Lung (tissue), 11 donors: ENCODE measurements at regions not wholly inside any gene's neighbourhood (a gene's known extent, or its start where the extent isn't known, plus 50 kb on each side); places are given as distances from the start of the nearest gene placed in this dataset.

Source experiments
- ATAC-seq: fragments of 200-7000 bp; cut with Tn5 transposase; one replicate; pipeline ENCODE4 v1.9.1; 2020; ENCODE audit warnings: moderate number of reproducible peaks; ENCODE audit not compliant: insufficient read depth, low FRiP score
- DNase-seq, 3 donors: peaks; one replicate each; pipeline ENCODE4 v3.0.0-alpha.2; 2013 to 2017
- H3K27ac ChIP-seq, 2 donors: one replicate each; pipeline ENCODE4 v1.5.1; 2013; ENCODE audit warnings: mild to moderate bottlenecking in 2 of 2, moderate library complexity in 2 of 2, control low read depth in 1 of 2, inconsistent platforms in 1 of 2, low read depth in 1 of 2, low read length in 1 of 2
- H3K27me3 ChIP-seq, 3 donors: one replicate each; pipeline ENCODE4 v1.5.1; 2013; ENCODE audit warnings: low read length in 2 of 3; ENCODE audit not compliant: control insufficient read depth in 3 of 3, insufficient read depth in 3 of 3
- H3K36me3 ChIP-seq, 4 donors: one replicate each; pipeline ENCODE4 v1.5.1; 2013; ENCODE audit warnings: low read length in 4 of 4, mild to moderate bottlenecking in 1 of 4, moderate library complexity in 1 of 4; ENCODE audit not compliant: control insufficient read depth in 4 of 4, insufficient read depth in 4 of 4
- H3K4me1 ChIP-seq, 5 donors: one replicate each; pipeline ENCODE4 v1.5.1; 2013; ENCODE audit warnings: low read length in 5 of 5, mild to moderate bottlenecking in 2 of 5, moderate library complexity in 1 of 5; ENCODE audit not compliant: control insufficient read depth in 5 of 5, insufficient read depth in 5 of 5
- H3K4me3 ChIP-seq: one replicate; pipeline ENCODE4 v1.5.1; 2013; ENCODE audit warnings: mild to moderate bottlenecking, control low read depth, moderate library complexity
- H3K9ac ChIP-seq, 2 donors: one replicate each; pipeline ENCODE4 v1.5.1; 2013; ENCODE audit warnings: low read length in 2 of 2, control low read depth in 1 of 2; ENCODE audit not compliant: insufficient read depth in 1 of 2
- H3K9me3 ChIP-seq, 4 donors: one replicate each; pipeline ENCODE4 v1.5.1; 2013; ENCODE audit warnings: low read length in 3 of 4, mild to moderate bottlenecking in 1 of 4, moderate library complexity in 1 of 4; ENCODE audit not compliant: control insufficient read depth in 4 of 4, insufficient read depth in 3 of 4
- whole genome bisulfite sequencing, 2 donors: extraction: QIAGEN DNeasy Blood & Tissue Kit; methylation state at CpG; one replicate each; pipeline ENCODE4 v1.1.7; 2013; 5-methylcytosine and 5-hydroxymethylcytosine counted together
- TF ChIP-seq, protein P1 (sequence below): IDR thresholded peaks from 2 replicates; pipeline ENCODE4 v1.5.1; 2012; ENCODE audit warnings: mild to moderate bottlenecking; ENCODE audit errors: control extremely low read depth, extremely low read depth
- donor health status: control.
- donor health status: control.
- donor health status: Bipolar disorder and iron deficiency.
- donor health status: healthy.
- donor health status: DM: yes; HTN: yes; CAD: no.

DNA sequence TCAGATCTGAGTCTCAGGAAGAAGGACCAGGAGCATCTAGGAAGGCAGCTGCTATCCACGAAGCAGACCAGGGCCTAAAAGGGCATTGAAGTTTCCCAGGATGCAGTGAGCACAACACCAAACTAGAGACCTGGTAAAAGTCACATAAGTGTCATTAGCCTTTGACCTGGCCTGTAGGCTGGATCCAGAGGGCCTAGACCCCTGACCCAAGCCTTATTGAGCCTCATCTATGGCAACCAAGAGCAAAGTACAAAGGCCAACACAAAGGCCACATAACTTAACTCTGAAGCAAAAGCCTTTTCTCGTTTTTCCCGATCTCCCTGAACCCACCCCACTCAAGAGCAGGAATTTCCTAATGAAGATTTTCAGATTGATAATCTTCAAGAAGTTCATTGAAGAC, 127.3 kb upstream of the SRD5A2 start:
- no peak overlapping the region for H3K27ac ChIP-seq

DNA sequence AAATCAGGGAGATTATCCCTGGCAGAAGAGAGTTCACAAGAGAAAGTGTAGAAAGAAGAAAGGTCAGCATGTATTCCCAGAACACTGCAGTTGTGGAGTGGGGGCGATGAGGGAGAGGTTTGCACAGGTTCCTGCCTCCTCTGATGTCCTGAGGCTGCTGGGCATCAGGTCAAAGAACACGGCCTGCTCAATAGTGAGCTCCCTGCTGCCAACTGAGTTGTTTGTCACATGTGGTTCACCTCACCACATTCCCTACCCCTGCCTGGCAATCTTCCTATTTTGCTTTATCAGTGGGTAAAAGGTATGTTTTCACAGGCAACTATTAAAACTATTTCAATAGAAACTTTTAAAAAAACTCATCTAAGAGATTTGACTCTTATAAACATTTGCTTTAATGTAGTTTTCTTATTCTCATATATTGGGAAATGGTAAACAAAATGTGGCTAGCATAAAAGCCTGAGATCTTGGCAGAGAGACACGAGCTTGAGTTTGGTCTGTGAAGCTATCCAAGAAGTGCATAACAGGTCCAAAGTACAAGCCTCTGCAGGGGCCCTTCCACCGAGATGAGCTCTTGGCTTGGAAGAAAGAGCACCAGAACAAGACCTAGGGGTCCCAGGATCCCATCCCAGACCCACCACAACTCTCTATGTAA, 123.9 kb upstream of the SRD5A2 start:
- ATAC-seq = no peak
- Histone ChIP-seq H3K4me3 (no peak overlapping the region), H3K9me3 (peaks cover 0 to 3% (median 2%) of the 10 kb centered on the region in 4 donors), H3K4me1 (no peaks in the 10 kb centered on the region), H3K27ac (no peak overlapping the region), H3K27me3 (no peaks in the 10 kb centered on the region), H3K9ac (no peak overlapping the region), H3K36me3 (no peaks in the 10 kb centered on the region)
- DNase-seq = no peak
- whole genome bisulfite sequencing, 2 donors = 49 to 62% methylated on average over 4 of the region's 4 CpGs
- TF ChIP-seq, protein P1, sequence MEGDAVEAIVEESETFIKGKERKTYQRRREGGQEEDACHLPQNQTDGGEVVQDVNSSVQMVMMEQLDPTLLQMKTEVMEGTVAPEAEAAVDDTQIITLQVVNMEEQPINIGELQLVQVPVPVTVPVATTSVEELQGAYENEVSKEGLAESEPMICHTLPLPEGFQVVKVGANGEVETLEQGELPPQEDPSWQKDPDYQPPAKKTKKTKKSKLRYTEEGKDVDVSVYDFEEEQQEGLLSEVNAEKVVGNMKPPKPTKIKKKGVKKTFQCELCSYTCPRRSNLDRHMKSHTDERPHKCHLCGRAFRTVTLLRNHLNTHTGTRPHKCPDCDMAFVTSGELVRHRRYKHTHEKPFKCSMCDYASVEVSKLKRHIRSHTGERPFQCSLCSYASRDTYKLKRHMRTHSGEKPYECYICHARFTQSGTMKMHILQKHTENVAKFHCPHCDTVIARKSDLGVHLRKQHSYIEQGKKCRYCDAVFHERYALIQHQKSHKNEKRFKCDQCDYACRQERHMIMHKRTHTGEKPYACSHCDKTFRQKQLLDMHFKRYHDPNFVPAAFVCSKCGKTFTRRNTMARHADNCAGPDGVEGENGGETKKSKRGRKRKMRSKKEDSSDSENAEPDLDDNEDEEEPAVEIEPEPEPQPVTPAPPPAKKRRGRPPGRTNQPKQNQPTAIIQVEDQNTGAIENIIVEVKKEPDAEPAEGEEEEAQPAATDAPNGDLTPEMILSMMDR = no peak

More for the DNA sequence above, 127.3 kb upstream of the SRD5A2 start:
- no peak for DNase-seq
- no peaks in the 10 kb centered on the region for H3K27me3 ChIP-seq
- no peak overlapping the region for H3K4me3 ChIP-seq
- H3K36me3 ChIP-seq = no peaks in the 10 kb centered on the region
- no peaks in the 10 kb centered on the region for H3K4me1 ChIP-seq
- TF ChIP-seq, protein P1 = no peak
- 78 to 81% methylated on average over 3 of the region's 3 CpGs for WGBS, 2 donors
- H3K9ac ChIP-seq = no peak overlapping the region
- H3K9me3 ChIP-seq = peaks cover 0 to 3% (median 0%) of the 10 kb centered on the region in 4 donors
- ATAC-seq = no peak

DNA sequence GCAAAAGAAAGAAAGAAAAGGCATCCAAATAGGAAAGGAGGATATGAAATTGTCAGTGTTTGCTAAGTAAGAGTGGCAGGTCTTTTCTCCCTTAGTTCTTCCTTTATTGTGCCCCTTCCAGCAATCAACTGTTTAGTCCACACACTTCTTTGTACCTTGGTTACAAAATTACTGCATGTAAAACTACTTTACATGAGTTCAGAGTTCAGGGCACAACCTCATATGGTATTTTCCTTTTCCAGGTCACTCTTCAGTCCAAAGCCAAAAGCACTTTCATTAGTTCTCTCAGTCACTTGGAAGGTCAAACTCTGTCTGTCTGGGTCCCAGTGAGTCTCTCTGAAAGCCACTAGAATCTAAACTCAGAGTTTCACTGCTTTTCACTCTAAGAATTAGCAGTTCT, 122.5 kb upstream of the SRD5A2 start:
- H3K36me3 ChIP-seq = no peaks in the 10 kb centered on the region
- DNase-seq = no peak
- ATAC-seq = no peak
- no peak overlapping the region for H3K9ac ChIP-seq
- H3K4me1 ChIP-seq = no peaks in the 10 kb centered on the region
- no peak overlapping the region for H3K4me3 ChIP-seq
- H3K27ac ChIP-seq = no peak overlapping the region
- H3K27me3 ChIP-seq = no peaks in the 10 kb centered on the region
- H3K9me3 ChIP-seq = peaks cover 0 to 12% (median 8%) of the 10 kb centered on the region in 4 donors
- TF ChIP-seq, protein P1 = no peak

DNA sequence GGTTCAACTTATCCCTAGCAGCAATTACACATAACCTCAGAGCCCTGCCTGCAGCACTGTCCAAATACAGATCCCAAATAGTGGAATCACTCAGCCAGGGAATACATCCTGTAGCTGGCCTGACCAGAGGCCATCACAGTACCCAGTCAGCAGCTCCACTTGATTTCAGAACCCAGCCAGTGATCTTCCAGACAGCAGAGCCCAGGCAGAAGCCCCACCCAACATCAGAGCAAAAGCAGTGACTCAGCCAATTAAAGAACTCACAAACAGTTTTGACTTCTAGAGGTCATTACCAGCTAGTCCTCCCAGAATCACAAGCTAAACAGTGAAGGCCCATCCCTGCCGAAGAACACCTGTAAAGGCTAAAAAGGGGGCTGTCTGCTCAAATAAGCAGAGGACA, 118.0 kb upstream of the SRD5A2 start:
- no peak for ATAC-seq
- Histone ChIP-seq H3K27me3 (no peaks in the 10 kb centered on the region), H3K4me1 (no peaks in the 10 kb centered on the region), H3K4me3 (no peak overlapping the region), H3K9ac (no peak overlapping the region), H3K9me3 (peaks cover 6 to 27% (median 22%) of the 10 kb centered on the region in 4 donors), H3K27ac (no peak overlapping the region), H3K36me3 (no peaks in the 10 kb centered on the region)
- WGBS, 2 donors = 82 to 88% methylated on average over 1 of the region's 1 CpG
- TF ChIP-seq, protein P1 = no peak
- no peak for DNase-seq
